Activated CD8-positive, alpha-beta memory T cell treated with anti-CD3 and anti-CD28 coated beads, Interleukin-2, amount 10 ng/mL, durations not matched to agents 7 days and 5 days (primary cell): ENCODE measurements at regions not wholly inside any gene's neighbourhood (a gene's known extent, or its start where the extent isn't known, plus 50 kb on each side); places are given as distances from the start of the nearest gene placed in this dataset.
"Not testable (repeated sequence)": the region's sequence is repeated elsewhere in the genome, so short reads cannot be mapped to it uniquely, and the experiment has no call there.

Experiments
- ATAC-seq: fragments of 150-1000 bp; cut with Tn5 transposase; one replicate; pipeline ENCODE4 v1.10.0; 2021; ENCODE audit warnings: moderate library complexity
- CTCF ChIA-PET: fragments of 350-600 bp; sonication (Branson Sonifier 250); formaldehyde crosslinking; loops from one replicate; lab custom pipeline; 2021; ENCODE audit warnings: antibody characterized with exemption; lab: Charles Lee
- DNase-seq: peaks from one replicate; pipeline ENCODE4 v3.0.0-alpha.2; 2020
- H3K27ac Mint-ChIP-seq: one replicate; pipeline ENCODE4 v1.8.0; 2021; ENCODE audit warnings: mild to moderate bottlenecking, mixed read lengths
- H3K27me3 Mint-ChIP-seq: one replicate; pipeline ENCODE4 v1.8.0; 2021; ENCODE audit warnings: mixed read lengths
- H3K36me3 Mint-ChIP-seq: one replicate; pipeline ENCODE4 v1.8.0; 2021; ENCODE audit warnings: mild to moderate bottlenecking, mixed read lengths
- H3K4me1 Mint-ChIP-seq: one replicate; pipeline ENCODE4 v1.8.0; 2021; ENCODE audit warnings: mixed read lengths
- H3K4me3 Mint-ChIP-seq: one replicate; pipeline ENCODE4 v1.8.0; 2021; ENCODE audit warnings: mild to moderate bottlenecking, moderate library complexity, mixed read lengths
- H3K9me3 Mint-ChIP-seq: one replicate; pipeline ENCODE4 v1.8.0; 2022; ENCODE audit warnings: low read depth, mixed read lengths

DNA sequence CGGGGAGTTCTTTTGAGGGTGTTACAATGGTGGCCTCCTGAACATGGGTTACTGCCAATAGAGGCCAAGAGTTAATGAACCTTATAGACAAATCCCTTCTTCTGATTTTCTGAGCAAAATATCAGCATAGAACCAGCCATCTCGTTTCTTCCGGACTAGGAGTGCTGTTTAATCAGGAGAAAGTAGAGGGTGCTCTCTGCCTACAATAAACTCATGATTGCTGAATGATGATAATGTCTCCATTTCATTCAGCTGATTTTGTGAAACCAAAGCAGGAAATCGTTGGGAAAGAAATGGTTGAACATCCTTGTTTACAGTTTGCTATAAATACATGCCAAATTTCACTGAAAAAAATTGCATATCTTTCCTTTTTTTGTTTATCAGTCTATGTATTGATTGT, 142.8 kb upstream of the PLSCR5 start:
- no peak for DNase-seq
- Mint-ChIP-seq H3K36me3 (no peaks in the 10 kb centered on the region), H3K4me3 (no peak overlapping the region), H3K27ac (no peak overlapping the region), H3K27me3 (no peaks in the 10 kb centered on the region), H3K4me1 (no peaks in the 10 kb centered on the region), H3K9me3 (peaks cover 3% of the 10 kb centered on the region)
- CTCF ChIA-PET, result no interaction called here
- ATAC-seq, result no peak

DNA sequence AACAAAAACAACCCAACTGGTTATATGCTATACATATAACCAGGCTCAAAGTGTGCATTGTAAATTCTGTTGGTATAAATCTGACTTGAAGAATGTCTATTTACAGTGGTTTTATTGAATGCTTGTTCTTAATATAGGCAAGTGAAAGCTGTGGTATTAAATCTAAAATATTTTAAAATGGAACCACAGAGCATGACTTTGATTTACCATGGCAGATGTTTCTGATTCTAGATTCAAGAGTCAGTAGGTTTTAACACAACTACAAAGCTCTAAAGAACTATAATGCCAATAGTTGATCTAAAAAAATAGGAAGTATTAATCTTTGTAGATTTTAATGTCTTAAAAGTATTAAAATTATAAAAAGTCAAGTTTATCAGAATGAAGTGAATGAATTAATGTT, 141.9 kb upstream of the PLSCR5 start:
- no peaks in the 10 kb centered on the region for H3K27me3 Mint-ChIP-seq
- CTCF ChIA-PET, result no interaction called here
- no peaks in the 10 kb centered on the region for H3K4me1 Mint-ChIP-seq

DNA sequence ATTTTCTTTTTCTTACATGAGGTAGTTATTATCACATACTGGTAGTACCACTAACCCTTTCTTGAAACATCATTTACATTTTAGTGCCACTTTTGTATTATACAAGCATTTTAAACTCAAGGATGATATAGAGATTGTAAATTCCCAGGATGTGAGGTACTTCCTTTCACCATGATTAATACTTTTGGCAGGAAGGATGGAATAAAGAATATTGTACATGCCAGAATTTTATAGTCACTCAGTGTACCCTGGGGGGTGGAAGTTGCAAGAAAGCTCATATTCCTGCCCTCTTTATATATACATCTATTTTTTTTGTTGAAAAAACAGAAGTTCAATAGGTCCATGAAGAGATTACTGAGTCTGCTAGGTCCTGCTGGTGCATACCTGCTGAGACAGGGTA, 141.0 kb upstream of the PLSCR5 start:
- Mint-ChIP-seq H3K4me3 (no peak overlapping the region), H3K9me3 (peaks cover 3% of the 10 kb centered on the region), H3K36me3 (no peaks in the 10 kb centered on the region), H3K27me3 (no peaks in the 10 kb centered on the region), H3K27ac (no peak overlapping the region), H3K4me1 (no peaks in the 10 kb centered on the region)
- DNase-seq, result no peak
- CTCF ChIA-PET, result no interaction called here
- ATAC-seq, result no peak

More for the DNA sequence above, 141.9 kb upstream of the PLSCR5 start:
- ATAC-seq, result no peak
- no peak overlapping the region for H3K27ac Mint-ChIP-seq
- no peak overlapping the region for H3K4me3 Mint-ChIP-seq
- H3K9me3 Mint-ChIP-seq, result peaks cover 3% of the 10 kb centered on the region
- no peak for DNase-seq
- H3K36me3 Mint-ChIP-seq, result no peaks in the 10 kb centered on the region

DNA sequence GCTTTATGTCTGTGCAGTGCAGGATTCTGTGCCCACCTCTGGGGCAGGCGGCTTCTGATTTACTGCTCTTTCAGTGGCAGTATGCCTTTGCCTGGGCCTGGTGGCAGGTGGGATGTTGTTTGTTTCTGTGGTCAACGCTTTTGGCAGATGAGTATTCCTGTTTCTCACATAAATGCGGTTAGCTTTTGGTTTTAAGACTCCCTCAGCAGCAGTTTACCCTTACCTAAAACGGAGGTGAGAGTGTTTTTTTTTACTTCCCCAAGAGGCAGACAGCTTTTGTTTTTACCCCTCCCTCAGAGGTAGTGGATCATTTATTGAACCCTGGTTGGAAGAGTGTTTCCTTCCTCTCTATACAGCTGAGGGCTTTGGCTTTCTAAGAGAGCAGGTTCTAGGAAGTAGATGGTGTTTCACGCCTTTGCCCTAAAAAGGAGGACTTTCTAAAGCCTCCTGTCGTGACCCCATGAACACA, 134.1 kb upstream of the PLSCR5 start:
- Mint-ChIP-seq H3K4me1 (no peaks in the 10 kb centered on the region), H3K27me3 (no peaks in the 10 kb centered on the region), H3K36me3 (no peaks in the 10 kb centered on the region), H3K4me3 (no peak overlapping the region), H3K9me3 (no peaks in the 10 kb centered on the region), H3K27ac (no peak overlapping the region)
- CTCF ChIA-PET, result no interaction called here
- no peak for ATAC-seq
- DNase-seq, result no peak

DNA sequence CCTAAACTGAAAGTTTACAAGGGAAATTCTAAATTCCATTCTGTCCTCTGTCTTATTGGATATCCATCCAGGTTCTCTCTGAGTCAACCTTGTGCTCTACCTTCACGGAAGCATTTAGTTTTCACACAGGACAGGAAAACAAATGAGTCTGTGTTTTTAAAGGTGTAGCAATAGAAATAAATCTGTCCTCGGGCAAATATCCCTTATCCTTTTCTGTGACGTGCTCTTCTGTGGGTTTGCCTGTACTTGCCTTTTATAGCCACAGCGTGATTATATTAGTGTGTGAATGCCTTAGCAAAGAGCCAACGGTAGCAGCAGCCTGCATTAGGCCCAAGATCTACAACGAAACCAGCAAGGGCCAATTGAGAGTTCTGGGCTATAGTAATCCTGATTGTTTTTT, 127.2 kb upstream of the PLSCR5 start:
- Mint-ChIP-seq H3K4me1 (no peaks in the 10 kb centered on the region), H3K27ac (no peak overlapping the region), H3K9me3 (no peaks in the 10 kb centered on the region), H3K4me3 (no peak overlapping the region), H3K36me3 (no peaks in the 10 kb centered on the region), H3K27me3 (no peaks in the 10 kb centered on the region)
- ATAC-seq (no peak), DNase-seq (no peak)
- CTCF ChIA-PET, result no interaction called here

DNA sequence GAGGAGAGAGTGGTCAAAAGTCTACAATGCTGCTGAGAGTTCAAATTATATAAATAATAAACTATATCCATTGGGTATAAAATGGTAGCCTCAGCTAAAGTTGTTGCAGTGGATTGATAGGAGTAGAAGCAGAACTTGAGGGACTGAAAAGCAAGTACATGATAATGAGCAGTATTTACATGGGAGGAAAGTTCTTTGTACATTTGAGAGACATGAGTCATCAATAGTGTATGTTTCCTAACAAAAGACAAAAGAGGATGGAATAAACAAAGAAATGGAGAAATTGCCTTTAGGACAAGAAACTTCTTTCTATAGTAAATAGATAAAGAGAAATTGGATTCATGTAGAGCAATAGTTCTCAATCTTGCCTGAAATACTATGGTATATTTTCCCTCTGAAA, 110.0 kb upstream of the PLSCR5 start:
- Mint-ChIP-seq H3K4me1 (no peaks in the 10 kb centered on the region), H3K27ac (no peak overlapping the region), H3K36me3 (no peaks in the 10 kb centered on the region), H3K9me3 (no peaks in the 10 kb centered on the region), H3K27me3 (no peaks in the 10 kb centered on the region), H3K4me3 (no peak overlapping the region)
- DNase-seq (no peak), ATAC-seq (no peak)
- CTCF ChIA-PET, result no interaction called here

DNA sequence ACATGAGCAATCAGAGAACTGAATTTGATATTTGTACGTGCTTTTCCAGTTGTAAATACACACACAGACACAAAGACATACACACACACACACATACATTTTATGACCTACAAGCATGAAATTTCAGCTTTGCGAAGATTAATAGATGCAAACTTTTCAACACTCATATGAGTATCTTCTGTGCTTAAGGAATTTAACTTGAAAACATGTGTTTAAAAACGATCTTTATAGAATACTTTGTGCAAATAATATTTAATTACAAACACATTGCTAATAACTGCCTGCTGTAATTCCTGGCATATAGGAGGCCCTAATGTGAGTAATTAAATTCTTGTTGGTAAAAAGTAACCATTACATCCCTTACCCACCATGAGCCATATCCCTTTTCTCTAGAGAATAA, 107.7 kb upstream of the PLSCR5 start:
- H3K4me3 Mint-ChIP-seq, result no peak overlapping the region
- no peaks in the 10 kb centered on the region for H3K4me1 Mint-ChIP-seq
- H3K36me3 Mint-ChIP-seq, result no peaks in the 10 kb centered on the region
- no peak overlapping the region for H3K27ac Mint-ChIP-seq
- CTCF ChIA-PET, result no interaction called here
- no peaks in the 10 kb centered on the region for H3K9me3 Mint-ChIP-seq
- DNase-seq, result no peak
- ATAC-seq, result no peak
- H3K27me3 Mint-ChIP-seq, result no peaks in the 10 kb centered on the region

DNA sequence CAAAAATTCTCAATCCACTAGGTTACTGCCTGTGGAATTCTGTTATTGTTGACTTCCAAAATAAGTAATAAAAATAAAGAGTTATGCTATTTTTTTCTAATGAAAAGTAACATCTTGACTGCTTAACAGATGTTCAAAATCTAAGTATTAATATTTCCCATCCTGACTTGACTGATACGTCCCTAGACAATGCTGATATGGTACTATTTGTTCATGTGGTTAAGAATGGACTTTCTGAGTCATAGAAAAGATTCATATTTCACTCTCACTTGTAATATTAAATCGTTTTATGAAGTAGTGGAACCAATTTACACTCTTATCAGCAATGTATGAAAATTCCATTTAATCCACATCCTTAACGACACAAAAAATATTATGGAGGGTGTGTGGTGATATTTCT, 104.8 kb upstream of the PLSCR5 start:
- H3K27ac Mint-ChIP-seq, result no peak overlapping the region
- CTCF ChIA-PET, result no interaction called here
- ATAC-seq (no peak), DNase-seq (no peak)
- H3K9me3 Mint-ChIP-seq, result no peaks in the 10 kb centered on the region
- H3K36me3 Mint-ChIP-seq, result no peaks in the 10 kb centered on the region
- no peaks in the 10 kb centered on the region for H3K4me1 Mint-ChIP-seq
- H3K4me3 Mint-ChIP-seq, result no peak overlapping the region
- H3K27me3 Mint-ChIP-seq, result no peaks in the 10 kb centered on the region

DNA sequence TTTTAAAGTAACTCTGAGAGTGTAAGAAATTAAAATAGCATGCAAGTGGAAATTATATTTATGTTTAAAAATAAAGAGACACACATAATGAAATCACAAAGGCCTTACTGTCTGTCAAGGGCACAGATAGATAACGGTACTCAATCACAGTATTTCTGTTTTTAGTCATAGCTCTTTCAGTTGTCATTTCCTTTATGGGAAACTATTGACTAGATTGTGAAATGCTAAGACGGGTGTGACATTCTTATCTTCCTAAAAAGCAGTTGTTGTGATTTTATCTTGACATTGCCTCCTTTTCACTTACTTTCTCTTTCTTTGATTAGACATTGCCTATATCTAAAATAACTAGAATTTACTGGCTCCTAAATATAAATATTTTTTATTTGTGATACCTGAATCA, 100.1 kb upstream of the PLSCR5 start:
- CTCF ChIA-PET, result no interaction called here
- ATAC-seq (no peak), DNase-seq (no peak)
- Mint-ChIP-seq H3K9me3 (no peaks in the 10 kb centered on the region), H3K27me3 (no peaks in the 10 kb centered on the region), H3K4me1 (no peaks in the 10 kb centered on the region), H3K36me3 (no peaks in the 10 kb centered on the region), H3K27ac (no peak overlapping the region), H3K4me3 (no peak overlapping the region)

DNA sequence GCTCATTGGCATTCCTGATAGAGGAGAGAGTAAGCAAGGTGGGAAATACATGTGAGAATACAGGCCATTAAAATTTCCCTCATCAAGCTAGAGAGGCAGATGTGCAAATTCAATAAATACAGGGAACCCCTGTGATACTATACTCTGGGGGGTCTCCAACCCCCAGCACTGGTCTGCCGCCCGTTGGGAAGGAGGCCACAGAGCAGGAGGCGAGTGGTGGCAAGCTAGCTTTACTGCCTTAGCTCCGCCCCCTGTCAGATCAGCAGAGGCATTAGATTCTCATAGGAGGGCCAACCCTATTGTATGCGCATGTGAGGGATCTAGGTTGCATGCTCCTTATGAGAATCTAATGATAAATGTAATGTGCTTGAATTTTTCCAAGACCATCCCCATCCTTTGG, 97.1 kb upstream of the PLSCR5 start:
- H3K36me3 Mint-ChIP-seq, result no peaks in the 10 kb centered on the region
- H3K9me3 Mint-ChIP-seq, result no peaks in the 10 kb centered on the region

DNA sequence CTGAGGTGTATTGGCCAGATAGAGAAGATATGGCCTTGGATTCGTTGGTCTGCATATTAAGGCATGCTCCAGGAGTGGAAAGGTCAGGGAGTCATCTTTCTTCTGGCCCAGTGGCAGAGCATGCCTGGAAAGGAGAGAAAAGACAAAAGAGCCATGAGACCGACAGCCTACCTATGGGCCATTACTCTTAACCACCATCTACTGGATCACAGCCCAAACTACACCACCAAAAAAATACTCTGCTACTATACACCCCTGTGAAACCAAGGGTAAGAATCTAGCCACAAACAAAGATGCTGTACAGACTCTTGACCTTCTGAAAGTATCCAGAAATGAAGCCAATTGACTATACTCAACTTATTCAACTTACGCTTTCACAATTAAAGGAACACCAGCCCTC, 96.1 kb upstream of the PLSCR5 start:
- CTCF ChIA-PET, result no interaction called here
- no peaks in the 10 kb centered on the region for H3K36me3 Mint-ChIP-seq
- no peaks in the 10 kb centered on the region for H3K9me3 Mint-ChIP-seq
- no peaks in the 10 kb centered on the region for H3K27me3 Mint-ChIP-seq
- ATAC-seq, result no peak
- DNase-seq, result no peak
- no peak overlapping the region for H3K27ac Mint-ChIP-seq
- H3K4me1 Mint-ChIP-seq, result no peaks in the 10 kb centered on the region
- no peak overlapping the region for H3K4me3 Mint-ChIP-seq

More for the DNA sequence above, 97.1 kb upstream of the PLSCR5 start:
- Mint-ChIP-seq H3K4me1 (no peaks in the 10 kb centered on the region), H3K27me3 (no peaks in the 10 kb centered on the region), H3K27ac (no peak overlapping the region), H3K4me3 (no peak overlapping the region)
- no peak for DNase-seq
- CTCF ChIA-PET, result no interaction called here
- no peak for ATAC-seq

DNA sequence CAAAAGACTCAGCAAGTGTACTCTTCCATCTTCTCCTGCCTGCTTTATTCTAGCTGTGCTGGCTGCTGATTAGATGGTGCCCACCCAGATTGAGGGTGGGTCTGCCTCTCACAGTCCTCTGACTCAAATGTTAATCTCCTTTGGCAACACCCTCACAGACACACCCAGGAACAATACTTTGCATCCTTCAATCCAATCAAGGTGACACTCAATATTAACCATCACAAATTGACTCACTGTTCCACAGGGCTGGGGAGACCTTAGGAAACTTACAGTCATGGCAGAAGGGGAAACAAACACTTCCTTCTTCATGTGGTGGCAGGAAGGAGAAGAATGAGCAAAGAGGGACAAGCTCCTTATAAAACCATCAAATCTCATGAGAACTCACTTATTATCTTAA, 94.9 kb upstream of the PLSCR5 start:
- CTCF ChIA-PET, H3K36me3 Mint-ChIP-seq, H3K4me3 Mint-ChIP-seq, H3K9me3 Mint-ChIP-seq, H3K27ac Mint-ChIP-seq, DNase-seq, ATAC-seq, H3K4me1 Mint-ChIP-seq, H3K27me3 Mint-ChIP-seq: not testable (repeated sequence)

DNA sequence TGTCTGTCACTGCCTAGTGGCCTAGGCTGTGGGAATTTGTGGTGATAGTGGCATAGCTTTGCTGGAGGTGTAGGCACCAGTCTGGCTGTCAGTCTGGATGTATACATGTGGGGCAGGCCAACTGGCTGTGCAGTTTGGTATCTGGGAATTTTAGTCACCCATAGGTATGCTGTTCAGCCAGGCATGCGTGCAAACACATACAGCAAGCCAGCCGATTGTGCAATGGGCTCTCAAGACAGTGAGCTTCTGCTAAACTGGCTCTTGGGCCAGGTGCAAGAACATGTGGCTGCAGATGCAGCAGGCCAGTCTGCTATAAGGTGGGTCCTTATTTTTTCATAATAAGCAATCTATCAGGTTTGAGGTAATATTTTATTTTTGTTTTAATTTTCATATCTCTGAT, 87.1 kb upstream of the PLSCR5 start:
- no peaks in the 10 kb centered on the region for H3K4me1 Mint-ChIP-seq

DNA sequence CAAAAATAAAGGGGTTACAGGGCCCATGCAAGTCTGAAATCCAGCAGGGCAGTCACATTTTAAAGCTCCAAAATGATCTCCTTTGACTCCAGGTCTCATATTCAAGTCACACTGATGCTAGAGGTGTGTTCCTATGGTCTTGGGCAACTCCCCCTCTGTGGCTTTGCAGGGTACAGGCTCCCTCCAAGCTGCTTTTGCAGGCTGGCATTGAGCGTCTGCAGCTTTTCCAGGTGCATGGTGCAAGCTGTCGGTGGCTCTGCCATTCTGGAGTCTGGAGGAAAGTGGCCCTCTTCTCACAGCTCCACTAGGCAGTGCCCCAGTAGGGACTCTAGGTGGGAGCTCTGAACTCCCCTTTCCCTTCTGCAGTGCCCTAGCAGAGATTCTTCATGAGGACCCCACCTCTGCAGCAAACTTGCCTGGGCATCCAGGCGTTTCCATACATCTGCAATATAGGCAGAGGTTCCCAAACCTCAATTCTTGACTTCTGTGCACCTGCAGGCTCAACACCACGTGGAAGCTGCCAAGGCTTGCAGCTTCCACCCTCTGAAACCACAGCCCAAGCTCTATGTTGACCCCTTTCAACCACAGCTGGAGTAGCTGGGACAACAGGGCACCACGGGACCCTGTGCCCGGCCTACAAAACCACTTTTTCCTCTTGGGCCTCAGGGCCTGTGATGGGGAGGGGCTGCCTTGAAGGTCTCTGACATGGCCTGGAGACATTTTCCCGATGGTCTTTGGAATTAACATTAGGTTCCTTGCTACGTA, 80.1 kb upstream of the PLSCR5 start:
- Mint-ChIP-seq H3K4me3 (no peak overlapping the region), H3K27me3 (no peaks in the 10 kb centered on the region), H3K9me3 (no peaks in the 10 kb centered on the region), H3K4me1 (no peaks in the 10 kb centered on the region), H3K36me3 (no peaks in the 10 kb centered on the region), H3K27ac (no peak overlapping the region)
- ATAC-seq, result no peak
- DNase-seq, result no peak
- CTCF ChIA-PET, result no interaction called here

More for the DNA sequence above, 87.1 kb upstream of the PLSCR5 start:
- Mint-ChIP-seq H3K27ac (no peak overlapping the region), H3K36me3 (no peaks in the 10 kb centered on the region), H3K9me3 (no peaks in the 10 kb centered on the region), H3K4me3 (no peak overlapping the region), H3K27me3 (no peaks in the 10 kb centered on the region)
- CTCF ChIA-PET, result no interaction called here
- DNase-seq (no peak), ATAC-seq (no peak)

DNA sequence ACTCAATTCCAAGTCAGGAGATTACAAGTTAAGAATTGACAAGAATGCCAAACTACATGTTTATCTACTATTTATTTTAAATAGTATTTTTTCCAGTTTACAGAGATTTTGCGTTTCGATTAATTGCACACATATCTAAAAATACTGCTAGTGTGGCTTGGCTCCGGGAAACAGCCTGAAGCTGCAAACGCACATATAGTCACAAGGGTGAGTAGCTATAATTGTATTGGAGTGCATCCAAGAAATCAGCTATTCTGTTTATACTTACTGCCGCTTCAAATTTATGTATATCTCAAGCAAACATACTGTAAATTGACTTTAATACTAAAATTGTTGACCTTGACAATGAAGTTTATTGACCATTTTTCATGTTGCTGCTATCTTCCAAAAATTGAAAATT, 77.0 kb upstream of the PLSCR5 start:
- H3K27me3 Mint-ChIP-seq, result no peaks in the 10 kb centered on the region
- ATAC-seq (no peak), DNase-seq (no peak)
- H3K27ac Mint-ChIP-seq, result no peak overlapping the region
- no peaks in the 10 kb centered on the region for H3K36me3 Mint-ChIP-seq
- H3K9me3 Mint-ChIP-seq, result no peaks in the 10 kb centered on the region
- CTCF ChIA-PET, result no interaction called here
- H3K4me3 Mint-ChIP-seq, result no peak overlapping the region
- H3K4me1 Mint-ChIP-seq, result no peaks in the 10 kb centered on the region
